Mucosa of descending colon (tissue), 3 donors: ENCODE measurements at regions not wholly inside any gene's neighbourhood (a gene's known extent, or its start where the extent isn't known, plus 50 kb on each side); places are given as distances from the start of the nearest gene placed in this dataset.
"Not testable (repeated sequence)": the region's sequence is repeated elsewhere in the genome, so short reads cannot be mapped to it uniquely, and the experiment has no call there.

Experiments
- ATAC-seq: fragments of 200-7000 bp; cut with Tn5 transposase; one replicate; pipeline ENCODE4 v1.9.1; 2020; ENCODE audit warnings: mild to moderate bottlenecking, moderate library complexity
- DNase-seq, 3 donors: peaks; one replicate each; pipeline ENCODE4 v3.0.0-alpha.2; 2020
- H3K36me3 ChIP-seq: fragments of 200-600 bp; one replicate; pipeline ENCODE4 v1.8.0; 2021; ENCODE audit warnings: low read depth, mild to moderate bottlenecking
- H3K4me1 ChIP-seq: fragments of 200-600 bp; one replicate; pipeline ENCODE4 v1.8.0; 2021; ENCODE audit warnings: low read depth, mild to moderate bottlenecking
- H3K4me3 ChIP-seq: fragments of 200-600 bp; one replicate; pipeline ENCODE4 v1.8.0; 2021; ENCODE audit warnings: mild to moderate bottlenecking
- H3K9me3 ChIP-seq: fragments of 200-600 bp; one replicate; pipeline ENCODE4 v1.8.0; 2021; ENCODE audit warnings: mild to moderate bottlenecking
- CTCF ChIP-seq: fragments of 200-600 bp; IDR thresholded peaks from one replicate; pipeline ENCODE4 v1.8.0; 2022; ENCODE audit warnings: antibody characterized with exemption, mild to moderate bottlenecking
- intact Hi-C, 2 donors: fragments of 100-400 bp; cut with DNase I in 1 of 2; cut with micrococcal nuclease in 1 of 2; formaldehyde crosslinking; loops; one replicate each; pipeline versions ENCODE4 v1.11.0 to v1.11.1; 2022; cut with DNase I, micrococcal nuclease
- donor health status: DM: no; HTN: no; CAD: no; lungs with moderate emphysema.
- donor health status: DM: no; HTN: no; CAD: no.
- donor health status: DM: no; HTN: yes; CAD: no.

GRCh38 chr12:85425349-85425612, 145.3 kb downstream of the ALX1 start:
- no peak for DNase-seq
- H3K9me3 ChIP-seq: no peaks in the 10 kb centered on the region
- no peak for ATAC-seq
- H3K36me3 ChIP-seq: no peaks in the 10 kb centered on the region
- intact Hi-C loops: no loop called here
- no peak overlapping the region for H3K4me3 ChIP-seq
- no peaks in the 10 kb centered on the region for H3K4me1 ChIP-seq
- no peak for TF ChIP-seq CTCF

- ATAC-seq: no peak
Observed at GRCh38 chr12:85425926-85426325, 145.9 kb downstream of the ALX1 start.

GRCh38 chr12:85433148-85433547, 153.1 kb downstream of the ALX1 start:
- intact Hi-C loops, H3K4me1 ChIP-seq, ATAC-seq, DNase-seq, H3K4me3 ChIP-seq, H3K9me3 ChIP-seq, H3K36me3 ChIP-seq: not testable (repeated sequence)

More at GRCh38 chr12:85425926-85426325, 145.9 kb downstream of the ALX1 start:
- intact Hi-C loops: no loop called here
- no peak overlapping the region for H3K4me3 ChIP-seq
- no peak for TF ChIP-seq CTCF
- no peak for DNase-seq
- H3K4me1 ChIP-seq: no peaks in the 10 kb centered on the region
- H3K9me3 ChIP-seq: no peaks in the 10 kb centered on the region
- H3K36me3 ChIP-seq: no peaks in the 10 kb centered on the region

GRCh38 chr12:85440271-85440670, 160.3 kb downstream of the ALX1 start:
- Histone ChIP-seq H3K4me1 (no peaks in the 10 kb centered on the region), H3K36me3 (no peaks in the 10 kb centered on the region), H3K9me3 (no peaks in the 10 kb centered on the region), H3K4me3 (no peak overlapping the region)
- DNase-seq (peak in 1 of 3 donors; percentile 32), ATAC-seq (peak; percentile 88)
- no peak for TF ChIP-seq CTCF
- intact Hi-C loops: no loop called here

- DNase-seq: peak in 1 of 3 donors; percentile 36
- H3K4me1 ChIP-seq: peaks cover 2% of the 10 kb centered on the region
Observed at GRCh38 chr12:85441025-85441424, 161.0 kb downstream of the ALX1 start.

GRCh38 chr12:85441741-85442140, 161.7 kb downstream of the ALX1 start:
- Histone ChIP-seq H3K4me1 (peaks cover 2% of the 10 kb centered on the region), H3K9me3 (no peaks in the 10 kb centered on the region), H3K4me3 (no peak overlapping the region), H3K36me3 (no peaks in the 10 kb centered on the region)
- ATAC-seq (no peak), DNase-seq (peak in 1 of 3 donors; percentile 25)
- TF ChIP-seq CTCF: no peak
- intact Hi-C loops: no loop called here

More at GRCh38 chr12:85441025-85441424, 161.0 kb downstream of the ALX1 start:
- TF ChIP-seq CTCF: no peak
- no peaks in the 10 kb centered on the region for H3K9me3 ChIP-seq
- no peak overlapping the region for H3K4me3 ChIP-seq
- no peaks in the 10 kb centered on the region for H3K36me3 ChIP-seq
- ATAC-seq: peak; percentile 66
- intact Hi-C loops: no loop called here
